Motor neuron (in vitro differentiated cells): ENCODE measurements at regions not wholly inside any gene's neighbourhood (a gene's known extent, or its start where the extent isn't known, plus 50 kb on each side); places are given as distances from the start of the nearest gene placed in this dataset.
"Not testable (repeated sequence)": the region's sequence is repeated elsewhere in the genome, so short reads cannot be mapped to it uniquely, and the experiment has no call there.

Experiments used
- ATAC-seq, 8 experiments: fragments of 200-7000 bp; cut with Tn5 transposase; replicated peaks in 6 of 8; 2 replicates each; pipeline ENCODE4 v1.8.0; 2021; ENCODE audit warnings: mild to moderate bottlenecking in 8 of 8, moderate library complexity in 8 of 8
- H3K27ac ChIP-seq, 2 donors: fragments of 250-450 bp; sonication (Bioruptor Pico); 2 replicates each; pipeline ENCODE4 v1.9.0; 2021; ENCODE audit warnings: antibody characterized with exemption in 2 of 2, mild to moderate bottlenecking in 2 of 2, moderate library complexity in 1 of 2
- H3K4me1 ChIP-seq, 2 donors: fragments of 250-450 bp; sonication (Bioruptor Pico); replicated peaks in 1 of 2; 2 replicates each; pipeline ENCODE4 v1.6.1; 2021; ENCODE audit warnings: antibody characterized with exemption in 2 of 2, mild to moderate bottlenecking in 2 of 2, moderate library complexity in 1 of 2
- H3K4me3 ChIP-seq, 5 donors: fragments of 250-450 bp; sonication (Bioruptor Pico); 2 replicates each; pipeline ENCODE4 v1.9.0; 2021; ENCODE audit warnings: antibody characterized with exemption in 5 of 5, mild to moderate bottlenecking in 5 of 5, moderate library complexity in 4 of 5
- WGBS, 10 experiments: fragments of 450-650 bp; shearing (Covaris generic); methylation state at CpG; one replicate each; pipeline ENCODE4 v1.0.0; 2022; 5-methylcytosine and 5-hydroxymethylcytosine counted together
- in situ Hi-C, 9 experiments: fragments of 400-800 bp; cut with MboI; loops; one replicate each; pipeline ENCODE4 v1.15.0; 2021; ENCODE audit warnings: low sequenced_read_pairs in 9 of 9, low pct_unique_long_range_greater_than_20kb in 2 of 9; ENCODE audit not compliant: unreplicated experiment in 9 of 9

DNA sequence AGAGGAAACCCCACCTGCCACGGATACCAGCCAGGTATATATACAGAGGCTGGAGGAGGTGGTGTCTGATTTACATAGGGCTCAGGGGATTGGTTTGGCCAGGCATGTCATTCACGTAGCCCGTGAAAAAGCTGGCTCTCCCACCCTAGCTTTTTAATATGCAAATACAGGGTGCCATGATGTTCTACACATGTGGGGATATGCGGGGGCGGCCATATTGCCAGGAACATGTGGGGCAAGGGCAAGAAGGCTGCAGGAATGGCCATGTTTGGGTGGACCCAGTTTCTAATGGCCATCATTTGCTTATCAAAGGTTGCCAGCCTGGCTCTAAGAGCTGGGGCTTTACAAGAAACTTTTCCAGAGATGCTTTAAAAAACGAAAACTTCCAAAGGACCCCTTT lies 131.5 kb upstream of the KIF5B start:
- 57 to 100% (median 86%) methylated on average over 1 to 6 of the region's 6 CpGs; no CpG with 5 or more reads in 2 of the 10 experiments for WGBS, 10 experiments
- no peak for ATAC-seq
- H3K4me3 ChIP-seq = no peak overlapping the region
- in situ Hi-C loops = loop anchor here in 1 of 9 experiments (25.0 kb wide), 1 partner anchor 825 kb away; no protein-coding TSS in a partner anchor
- H3K4me1 ChIP-seq = no peaks in the 10 kb centered on the region
- no peak overlapping the region for H3K27ac ChIP-seq

DNA sequence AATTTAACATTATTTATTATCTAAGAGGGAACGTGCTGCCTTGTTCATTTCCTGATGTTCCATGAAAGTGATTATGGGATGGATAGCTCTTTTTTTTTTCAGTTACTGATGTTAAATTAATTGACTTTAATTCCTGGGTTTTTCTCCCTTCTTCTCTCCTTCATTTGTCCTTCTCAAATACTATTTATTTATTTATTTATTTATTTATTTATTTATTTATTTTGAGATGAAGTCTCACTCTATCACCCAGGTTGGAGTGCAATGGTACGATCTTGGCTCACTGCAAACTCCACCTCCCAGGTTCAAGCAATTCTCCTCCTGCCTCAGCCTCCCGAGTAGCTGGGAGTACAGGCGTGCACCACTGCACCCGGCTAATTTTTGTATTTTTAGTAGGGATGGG lies 127.4 kb upstream of the KIF5B start:
- WGBS, 10 experiments = 50 to 94% (median 79%) methylated on average over 2 to 5 of the region's 5 CpGs; no CpG with 5 or more reads in 2 of the 10 experiments
- not testable (repeated sequence) for H3K27ac ChIP-seq, H3K4me3 ChIP-seq, ATAC-seq, H3K4me1 ChIP-seq
- in situ Hi-C loops = loop anchor here in 1 of 9 experiments (25.0 kb wide), 1 partner anchor 829 kb away; no protein-coding TSS in a partner anchor

DNA sequence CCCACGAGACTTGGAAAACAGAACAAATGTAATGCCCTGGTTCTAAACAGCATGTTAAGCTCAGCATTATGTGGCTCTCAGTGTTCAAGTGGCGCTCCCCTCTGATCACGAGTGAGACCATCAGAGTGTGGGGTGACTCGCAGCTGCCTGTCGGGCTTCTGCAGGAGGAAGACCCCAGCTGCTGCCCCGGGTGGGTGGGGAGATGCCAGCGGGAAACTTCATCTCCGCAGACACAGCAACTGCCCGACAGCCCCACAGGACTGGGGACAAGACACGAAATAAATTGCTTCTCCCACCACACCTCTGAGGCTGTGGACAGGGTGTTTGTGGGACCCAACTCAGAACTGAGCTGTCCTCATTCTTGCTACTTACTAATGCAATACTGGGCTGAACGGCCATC lies 126.3 kb upstream of the KIF5B start:
- ATAC-seq = no peak
- Histone ChIP-seq H3K27ac (no peak overlapping the region), H3K4me1 (no peaks in the 10 kb centered on the region), H3K4me3 (no peak overlapping the region)
- in situ Hi-C loops = loop anchor here in 1 of 9 experiments (25.0 kb wide), 1 partner anchor 830 kb away; no protein-coding TSS in a partner anchor
- WGBS, 10 experiments = 50 to 100% (median 83%) methylated on average over 1 to 2 of the region's 11 CpGs; no CpG with 5 or more reads in 5 of the 10 experiments

DNA sequence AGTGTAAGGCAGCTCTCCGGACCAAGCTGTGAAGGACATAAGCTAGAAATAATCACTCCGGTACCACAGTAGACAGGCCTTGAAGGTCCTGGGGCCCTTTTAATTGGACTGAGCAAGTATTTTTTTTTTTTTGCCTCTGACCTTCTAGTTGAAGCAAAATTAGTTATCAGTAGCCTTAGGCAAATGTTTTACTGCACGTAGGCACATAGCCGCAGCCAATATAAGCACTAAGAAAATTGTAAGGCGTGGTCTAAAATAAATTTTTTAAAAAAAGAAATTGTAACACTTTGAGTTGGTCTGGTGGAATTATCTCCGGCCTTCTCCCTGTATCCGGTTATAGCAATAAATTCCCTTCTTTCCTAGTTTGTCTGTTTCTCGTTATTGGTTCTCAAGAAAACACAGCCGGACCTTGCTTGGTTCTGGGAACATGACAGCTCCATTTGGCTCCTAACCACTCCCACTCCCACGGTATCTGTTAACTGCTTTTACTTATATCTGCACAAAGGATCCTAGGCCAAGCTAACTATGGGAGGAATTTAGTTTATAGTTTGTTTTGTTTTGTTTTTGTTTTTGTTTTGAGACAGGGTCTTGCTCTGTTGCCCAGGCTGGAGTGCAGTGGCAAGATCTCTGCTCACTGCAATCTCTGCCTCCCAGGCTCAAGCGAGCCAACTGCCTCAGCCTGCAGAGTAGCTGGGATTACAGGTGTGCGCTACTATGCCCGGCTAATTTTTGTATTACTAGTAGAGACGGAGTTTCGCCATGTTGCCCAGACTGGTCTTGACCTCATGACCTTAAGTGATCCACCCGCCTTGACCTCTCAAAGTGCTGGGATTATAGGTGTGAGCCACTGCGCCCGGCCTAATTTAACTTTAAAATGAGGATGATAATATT lies 124.4 kb upstream of the KIF5B start:
- Histone ChIP-seq H3K27ac (no peak overlapping the region), H3K4me1 (no peaks in the 10 kb centered on the region), H3K4me3 (no peak overlapping the region)
- in situ Hi-C loops = loop anchor here in 1 of 9 experiments (25.0 kb wide), 1 partner anchor 832 kb away; no protein-coding TSS in a partner anchor
- WGBS, 10 experiments = 58 to 97% (median 91%) methylated on average over 4 to 14 of the region's 18 CpGs
- ATAC-seq = peak in 1 of 8 experiments; percentile 53

DNA sequence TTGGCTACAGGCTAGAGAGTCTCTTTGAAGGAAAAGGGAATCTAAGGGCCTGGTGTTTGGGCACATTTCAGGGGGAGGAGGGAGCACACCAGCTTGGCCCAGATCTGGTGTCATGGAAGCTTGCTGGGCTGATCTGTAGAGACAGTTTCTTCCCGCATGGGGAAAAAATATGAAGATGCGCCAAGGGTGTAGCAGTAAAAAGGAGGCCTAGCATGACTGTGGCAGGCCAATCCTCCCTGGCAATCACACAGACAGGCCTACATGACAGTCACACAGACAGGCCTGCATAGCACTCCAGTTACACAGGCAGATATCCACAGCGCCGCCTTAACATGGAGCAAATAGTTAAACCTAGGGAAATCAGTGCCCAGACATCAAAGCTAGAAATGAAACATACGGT lies 123.6 kb upstream of the KIF5B start:
- H3K4me3 ChIP-seq = no peak overlapping the region
- ATAC-seq = peak in 1 of 8 experiments; percentile 16
- in situ Hi-C loops = loop anchor here in 1 of 9 experiments (25.0 kb wide), 1 partner anchor 832 kb away; no protein-coding TSS in a partner anchor
- 8 to 100% (median 90%) methylated on average over 1 to 2 of the region's 5 CpGs; no CpG with 5 or more reads in 4 of the 10 experiments for WGBS, 10 experiments
- H3K27ac ChIP-seq = no peak overlapping the region
- H3K4me1 ChIP-seq = no peaks in the 10 kb centered on the region

DNA sequence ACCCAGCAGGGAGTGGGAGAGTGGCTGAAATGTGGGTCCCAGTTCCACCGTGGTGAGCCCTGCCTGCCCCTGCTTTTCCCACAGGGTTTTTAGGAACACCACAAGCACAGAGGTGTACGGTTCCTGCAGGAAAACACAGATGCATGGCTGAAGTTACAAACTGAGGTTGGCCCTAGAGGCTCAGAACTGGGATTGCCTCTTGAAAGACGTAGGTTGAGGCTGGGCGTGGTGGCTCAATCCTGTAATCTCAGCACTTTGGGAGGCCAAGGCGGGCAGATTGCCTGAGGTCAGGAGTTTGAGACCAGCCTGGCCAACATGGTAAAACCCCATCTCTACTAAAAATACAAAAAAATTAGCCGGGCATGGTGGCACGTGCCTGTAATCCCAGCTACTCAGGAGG lies 121.4 kb upstream of the KIF5B start:
- not testable (repeated sequence) for ATAC-seq, H3K27ac ChIP-seq, H3K4me1 ChIP-seq, H3K4me3 ChIP-seq
- in situ Hi-C loops = loop anchor here in 1 of 9 experiments (25.0 kb wide), 1 partner anchor 835 kb away; no protein-coding TSS in a partner anchor
- WGBS, 10 experiments = 87 to 100% (median 94%) methylated on average over 1 to 5 of the region's 7 CpGs; no CpG with 5 or more reads in 6 of the 10 experiments

DNA sequence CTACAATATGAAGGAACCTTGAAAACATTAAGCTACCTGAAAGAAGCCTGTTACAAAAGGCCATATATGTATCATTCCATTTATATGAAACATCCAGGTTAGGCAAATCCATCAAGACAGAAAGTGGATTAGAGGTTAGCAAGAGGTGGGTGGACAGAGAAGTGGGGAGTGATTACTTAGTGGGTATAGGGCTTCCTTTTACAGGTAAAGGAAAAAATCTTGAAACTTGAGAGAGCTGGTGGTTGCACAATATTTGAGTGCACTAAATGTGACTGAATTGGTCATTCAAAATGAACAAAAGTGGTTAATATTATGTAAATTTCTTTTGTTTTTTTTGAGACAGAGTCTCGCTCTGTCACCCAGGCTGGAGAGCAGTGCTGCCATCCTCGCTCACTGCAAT lies 119.4 kb upstream of the KIF5B start:
- Histone ChIP-seq H3K27ac (no peak overlapping the region), H3K4me3 (no peak overlapping the region), H3K4me1 (no peaks in the 10 kb centered on the region)
- WGBS, 10 experiments = 86 to 100% (median 100%) methylated on average over 1 to 2 of the region's 2 CpGs; no CpG with 5 or more reads in 3 of the 10 experiments
- in situ Hi-C loops = loop anchor here in 1 of 9 experiments (25.0 kb wide), 1 partner anchor 837 kb away; no protein-coding TSS in a partner anchor
- no peak for ATAC-seq

DNA sequence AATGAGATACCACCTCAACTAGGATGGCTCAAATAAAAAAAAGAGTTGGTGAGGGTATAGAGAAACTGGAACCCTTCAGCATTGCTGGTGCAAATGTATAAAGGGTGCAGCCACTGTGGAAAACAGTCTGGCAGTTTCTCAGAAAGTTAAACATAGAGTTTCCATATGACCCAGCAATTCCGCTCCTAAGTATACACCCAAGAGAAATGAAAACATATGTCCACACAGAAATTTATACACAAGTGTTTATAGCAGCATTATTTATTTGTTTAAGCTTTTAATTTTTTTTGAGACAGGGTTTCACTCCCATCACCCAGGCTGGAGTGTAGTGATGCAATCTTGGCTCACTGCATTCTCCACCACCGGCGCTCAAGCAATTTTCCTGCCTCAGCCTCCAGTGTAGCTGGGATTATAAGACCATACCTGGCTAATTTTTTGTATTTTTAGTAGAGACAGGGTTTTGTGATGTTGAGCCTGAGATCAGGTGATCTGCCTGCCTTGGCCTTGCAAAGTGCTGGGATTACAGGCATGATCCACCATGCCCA lies 118.2 kb upstream of the KIF5B start:
- H3K27ac ChIP-seq = no peak overlapping the region
- no peaks in the 10 kb centered on the region for H3K4me1 ChIP-seq
- WGBS, 10 experiments = 61 to 87% (median 75%) methylated on average over 1 to 3 of the region's 3 CpGs; no CpG with 5 or more reads in 3 of the 10 experiments
- in situ Hi-C loops = no loop called here
- ATAC-seq = no peak
- no peak overlapping the region for H3K4me3 ChIP-seq

DNA sequence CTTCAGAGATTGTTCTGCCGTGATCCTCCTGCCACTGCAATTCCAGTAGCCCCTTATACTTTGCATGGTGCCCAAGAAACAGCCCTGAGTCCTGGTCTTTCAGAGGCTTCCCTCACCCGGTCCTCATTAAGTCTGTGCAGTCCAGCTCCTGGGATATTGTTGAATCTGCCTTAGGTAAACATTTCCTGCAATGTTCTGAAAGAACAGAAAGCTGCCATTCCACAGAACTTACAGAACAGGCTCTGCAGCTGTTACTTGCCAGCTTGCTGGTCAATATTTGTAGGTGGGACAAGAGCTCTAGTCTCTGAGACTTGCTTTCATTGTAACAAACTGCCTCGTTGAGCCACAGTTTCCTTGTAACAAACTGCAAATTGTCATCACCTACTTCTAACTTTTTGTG lies 115.0 kb upstream of the KIF5B start:
- Histone ChIP-seq H3K4me3 (no peak overlapping the region), H3K4me1 (no peaks in the 10 kb centered on the region), H3K27ac (no peak overlapping the region)
- ATAC-seq = peak in 2 of 8 experiments; percentile 38 to 93
- in situ Hi-C loops = no loop called here
- 0 to 100% (median 54%) methylated on average over 1 to 3 of the region's 3 CpGs; no CpG with 5 or more reads in 1 of the 10 experiments for WGBS, 10 experiments

DNA sequence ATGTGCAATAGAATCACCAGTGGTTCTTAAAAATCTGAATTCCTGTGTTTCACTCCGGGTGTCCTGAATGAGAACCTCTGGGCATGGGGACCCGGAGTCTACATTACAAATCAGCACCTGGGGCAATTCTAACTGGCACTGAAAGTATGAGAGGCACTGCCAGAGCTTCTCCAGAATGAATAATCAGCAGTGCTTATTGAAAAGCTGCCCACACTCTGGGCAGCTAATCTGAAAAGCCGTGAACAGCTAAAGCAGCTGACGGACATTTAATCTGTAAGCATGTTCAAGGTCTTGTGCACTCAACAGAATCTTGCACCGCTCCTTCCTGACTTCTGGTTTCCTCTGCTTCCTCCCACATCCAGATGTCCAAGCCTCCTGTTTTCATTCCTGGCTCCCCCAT lies 113.3 kb upstream of the KIF5B start:
- in situ Hi-C loops = no loop called here
- no peak for ATAC-seq
- H3K4me3 ChIP-seq = no peak overlapping the region

DNA sequence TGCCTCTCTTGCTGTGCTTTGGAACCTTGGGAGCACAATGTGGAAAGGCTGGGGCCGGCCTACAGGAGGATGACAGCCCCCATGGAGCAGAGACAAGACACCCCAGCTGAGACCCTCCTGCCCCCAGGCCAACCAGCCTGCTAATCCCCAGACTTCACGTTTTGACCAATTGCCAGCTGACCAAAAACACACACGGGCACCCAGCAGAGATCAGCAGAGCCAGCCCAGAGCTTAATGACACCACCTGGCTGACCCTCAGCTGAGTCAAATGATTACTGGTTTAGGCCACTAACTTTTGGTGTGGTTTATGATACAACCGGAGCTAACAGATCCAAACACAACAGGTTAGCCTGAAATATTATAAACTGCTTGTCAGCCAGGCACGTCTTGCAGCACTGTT lies 111.2 kb upstream of the KIF5B start:
- Histone ChIP-seq H3K4me1 (no peaks in the 10 kb centered on the region), H3K27ac (no peak overlapping the region), H3K4me3 (no peak overlapping the region)
- 39 to 85% (median 68%) methylated on average over 1 to 5 of the region's 5 CpGs; no CpG with 5 or more reads in 4 of the 10 experiments for WGBS, 10 experiments
- in situ Hi-C loops = no loop called here
- no peak for ATAC-seq

More for the DNA sequence above, 113.3 kb upstream of the KIF5B start:
- WGBS, 10 experiments = 18 to 100% (median 72%) methylated on average over 1 to 4 of the region's 5 CpGs; no CpG with 5 or more reads in 1 of the 10 experiments
- no peaks in the 10 kb centered on the region for H3K4me1 ChIP-seq
- no peak overlapping the region for H3K27ac ChIP-seq

DNA sequence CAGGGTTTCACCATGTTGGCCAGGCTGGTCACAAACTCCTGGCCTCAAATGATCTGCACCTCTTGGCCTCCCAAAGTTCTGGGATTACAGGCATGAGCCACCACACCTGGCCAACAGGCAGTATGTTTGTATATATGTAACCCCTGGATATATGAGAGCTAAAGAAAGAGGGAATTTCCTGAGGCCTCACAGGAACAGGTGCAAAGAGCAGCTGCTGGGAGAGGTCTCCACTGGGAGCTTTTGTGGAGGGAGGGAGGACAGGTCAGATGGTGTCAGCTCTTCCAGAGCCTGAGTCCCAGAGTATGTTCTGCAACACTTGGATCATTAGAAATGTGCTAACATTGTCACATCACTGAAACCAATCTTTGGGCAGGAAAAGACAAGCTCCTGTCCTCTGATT lies 110.1 kb upstream of the KIF5B start:
- ATAC-seq = no peak
- Histone ChIP-seq H3K27ac (no peak overlapping the region), H3K4me1 (no peaks in the 10 kb centered on the region), H3K4me3 (no peak overlapping the region)
- in situ Hi-C loops = no loop called here

DNA sequence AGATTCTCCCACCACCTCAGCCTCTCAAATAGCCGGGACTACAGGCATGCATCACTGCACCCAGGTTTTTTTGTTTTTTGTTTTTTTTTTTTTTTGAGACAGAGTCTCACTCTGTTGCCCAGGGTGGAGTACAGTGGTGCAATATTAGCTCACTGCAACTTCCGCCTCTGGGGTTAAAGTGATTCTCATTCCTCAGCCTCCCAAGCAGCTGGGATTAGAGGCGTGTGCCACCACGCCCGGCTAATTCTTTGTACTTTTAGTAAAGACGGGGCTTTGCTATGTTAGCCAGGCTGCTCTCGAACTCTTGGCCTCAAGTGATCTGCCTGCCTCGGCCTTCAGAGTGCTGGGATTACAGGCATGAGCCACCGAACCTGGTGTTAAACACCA lies 107.5 kb upstream of the KIF5B start:
- Histone ChIP-seq H3K4me1 (no peaks in the 10 kb centered on the region), H3K4me3 (no peak overlapping the region), H3K27ac (no peak overlapping the region)
- in situ Hi-C loops = no loop called here
- WGBS, 10 experiments = 0 to 100% (median 79%) methylated on average over 1 to 6 of the region's 9 CpGs; no CpG with 5 or more reads in 2 of the 10 experiments
- peak in 2 of 8 experiments; percentile 62 to 67 for ATAC-seq
